H1 (cell line): ENCODE measurements at regions not wholly inside any gene's neighbourhood (a gene's known extent, or its start where the extent isn't known, plus 50 kb on each side); places are given as distances from the start of the nearest gene placed in this dataset.

ENCODE experiments used
- CTCF ChIA-PET: fragments of 300-600 bp; sonication (Branson Sonifier 250); formaldehyde crosslinking; loops from one replicate; lab custom pipeline; 2021; ENCODE audit not compliant: partially characterized antibody; lab: Charles Lee
- POLR2A ChIA-PET: fragments of 300-600 bp; sonication (Branson Sonifier 250); formaldehyde crosslinking; loops from one replicate; lab custom pipeline; 2021; ENCODE audit warnings: inconsistent platforms; ENCODE audit not compliant: partially characterized antibody; lab: Charles Lee
- DNase-seq, 2 experiments: peaks; one replicate each; pipeline versions ENCODE4 v3.0.0 to v3.0.0-alpha.2; 2010 to 2022; ENCODE audit warnings: low spot score in 2 of 2, low read depth in 1 of 2, mixed read lengths in 1 of 2
- FAIRE-seq: peaks from 2 replicates; lab custom pipeline; 2011; peaks lifted over from hg19 to GRCh38; lab: Jason Lieb, UNC
- H2AFZ ChIP-seq: 2 replicates; pipeline ENCODE4 v1.8.1; 2012; ENCODE audit warnings: low read length, inconsistent platforms
- H2AK5ac ChIP-seq: 2 replicates; pipeline ENCODE4 v1.6.1; 2013; ENCODE audit warnings: low read depth, low read length
- H2BK120ac ChIP-seq: replicated peaks from 2 replicates; pipeline ENCODE3; 2013; ENCODE audit warnings: low read depth, low read length, inconsistent platforms
- H2BK12ac ChIP-seq: 2 replicates; pipeline ENCODE4 v1.6.1; 2013; ENCODE audit warnings: low read depth, low read length
- H2BK15ac ChIP-seq: 2 replicates; pipeline ENCODE4 v1.6.1; 2013; ENCODE audit warnings: low read length
- H2BK20ac ChIP-seq: 2 replicates; pipeline ENCODE4 v1.6.1; 2013; ENCODE audit warnings: low read length
- H2BK5ac ChIP-seq: 2 replicates; pipeline ENCODE4 v1.6.1; 2013; ENCODE audit warnings: low read depth, low read length
- H3K14ac ChIP-seq: 2 replicates; pipeline ENCODE4 v1.6.1; 2013; ENCODE audit warnings: inconsistent platforms; ENCODE audit not compliant: insufficient read length
- H3K18ac ChIP-seq: 2 replicates; pipeline ENCODE4 v1.6.1; 2013; ENCODE audit warnings: low read length; ENCODE audit errors: extremely low read depth
- H3K23ac ChIP-seq: 2 replicates; pipeline ENCODE4 v1.6.1; 2013; ENCODE audit warnings: inconsistent platforms; ENCODE audit not compliant: insufficient read length
- H3K23me2 ChIP-seq: 2 replicates; pipeline ENCODE4 v1.6.1; 2013; ENCODE audit warnings: low read depth, low read length
- H3K27ac ChIP-seq: 2 replicates; pipeline ENCODE4 v1.6.1; 2011; ENCODE audit warnings: low read depth, low read length, inconsistent platforms
- H3K27me3 ChIP-seq, 4 experiments: replicated peaks in 1 of 4; 1 replicate in 1 of 4; 2 replicates in 3 of 4; pipeline versions ENCODE4 v1.6.1 to v1.8.1; 2011 to 2013; ENCODE audit warnings: low read length in 3 of 4, mild to moderate bottlenecking in 3 of 4, inconsistent platforms in 2 of 4, mixed read lengths in 2 of 4, moderate library complexity in 1 of 4; ENCODE audit not compliant: control insufficient read depth in 3 of 4, insufficient read depth in 3 of 4; ENCODE audit errors: extremely low read depth in 1 of 4
- H3K36me3 ChIP-seq, 4 experiments: 2 replicates each; pipeline versions ENCODE4 v1.6.1 to v1.8.1; 2011 to 2013; ENCODE audit warnings: mild to moderate bottlenecking in 4 of 4, low read length in 3 of 4, moderate library complexity in 2 of 4, control low read depth in 1 of 4, inconsistent platforms in 1 of 4; ENCODE audit not compliant: insufficient read depth in 4 of 4, control insufficient read depth in 2 of 4
- H3K4ac ChIP-seq: replicated peaks from 2 replicates; pipeline ENCODE3; 2013; ENCODE audit warnings: low read length, low read depth, mixed read lengths, inconsistent platforms; ENCODE audit not compliant: insufficient read length
- H3K4me1 ChIP-seq, 4 experiments: replicated peaks in 1 of 4; 1 replicate in 1 of 4; 2 replicates in 3 of 4; pipeline versions ENCODE4 v1.6.1 to v1.8.1; 2011 to 2013; ENCODE audit warnings: low read length in 3 of 4, inconsistent platforms in 2 of 4, mixed read lengths in 1 of 4; ENCODE audit not compliant: insufficient read depth in 4 of 4, control insufficient read depth in 3 of 4
- H3K4me2 ChIP-seq, 2 experiments: 2 replicates each; pipeline versions ENCODE4 v1.6.1 to v1.8.1; 2011 to 2013; ENCODE audit warnings: low read depth in 2 of 2, low read length in 2 of 2, control low read depth in 1 of 2, inconsistent platforms in 1 of 2, mild to moderate bottlenecking in 1 of 2; ENCODE audit not compliant: insufficient read depth in 1 of 2
- H3K4me3 ChIP-seq, 4 experiments: fragments of 200-600, 300-600 bp in 1 of 4; sonication (generic), shearing (Covaris generic), sonication (Bioruptor Twin) in 1 of 4; 2 replicates each; pipeline versions ENCODE4 v1.5.1 to v1.8.1; 2011 to 2016; ENCODE audit warnings: low read length in 4 of 4, low read depth in 3 of 4, control low read depth in 2 of 4, inconsistent platforms in 2 of 4, mild to moderate bottlenecking in 2 of 4, mixed read lengths in 1 of 4, moderate library complexity in 1 of 4; ENCODE audit not compliant: insufficient read depth in 2 of 4; ENCODE audit errors: extremely low read depth in 1 of 4
- H3K56ac ChIP-seq: replicated peaks from 2 replicates; pipeline ENCODE3; 2013; ENCODE audit warnings: low read depth, mild to moderate bottlenecking, mixed read lengths, low read length, inconsistent platforms; ENCODE audit not compliant: insufficient read length
- H3K79me1 ChIP-seq: 2 replicates; pipeline ENCODE4 v1.6.1; 2013; ENCODE audit warnings: low read depth, low read length, control low read depth
- H3K79me2 ChIP-seq, 2 experiments: 2 replicates each; pipeline versions ENCODE4 v1.6.1 to v1.8.1; 2012 to 2013; ENCODE audit warnings: low read length in 2 of 2, mild to moderate bottlenecking in 2 of 2, inconsistent platforms in 1 of 2; ENCODE audit not compliant: insufficient read depth in 2 of 2, control insufficient read depth in 1 of 2
- H3K9ac ChIP-seq, 4 experiments: replicated peaks in 1 of 4; 1 replicate in 1 of 4; 2 replicates in 3 of 4; pipeline versions ENCODE4 v1.6.1 to v1.8.1; 2011 to 2013; ENCODE audit warnings: low read depth in 3 of 4, low read length in 3 of 4, control low read depth in 2 of 4, mild to moderate bottlenecking in 2 of 4, moderate library complexity in 2 of 4, inconsistent platforms in 1 of 4; ENCODE audit errors: extremely low read depth in 1 of 4
- H3K9me3 ChIP-seq, 2 experiments: 2 replicates each; pipeline versions ENCODE4 v1.6.1 to v1.8.1; 2012 to 2013; ENCODE audit warnings: mild to moderate bottlenecking in 2 of 2, moderate library complexity in 2 of 2, control low read depth in 1 of 2, inconsistent platforms in 1 of 2, low read depth in 1 of 2, low read length in 1 of 2, mixed read lengths in 1 of 2; ENCODE audit not compliant: insufficient read depth in 2 of 2
- H4K20me1 ChIP-seq, 2 experiments: replicated peaks in 1 of 2; 2 replicates each; pipeline versions ENCODE3 to v1.8.1; 2011 to 2013; ENCODE audit warnings: inconsistent platforms in 2 of 2, low read length in 2 of 2, mild to moderate bottlenecking in 1 of 2; ENCODE audit not compliant: insufficient read depth in 2 of 2, control insufficient read depth in 1 of 2
- H4K5ac ChIP-seq: 2 replicates; pipeline ENCODE4 v1.6.1; 2013; ENCODE audit warnings: low read length, low read depth, mixed read lengths, inconsistent platforms; ENCODE audit not compliant: insufficient read length
- H4K8ac ChIP-seq: 2 replicates; pipeline ENCODE4 v1.8.0; 2013; ENCODE audit warnings: mild to moderate bottlenecking, moderate library complexity, low read length, inconsistent platforms; ENCODE audit not compliant: insufficient read depth; ENCODE audit errors: extremely low read depth
- H4K91ac ChIP-seq: replicated peaks from 2 replicates; pipeline ENCODE3; 2013; ENCODE audit warnings: low read length, mixed read lengths, inconsistent platforms; ENCODE audit not compliant: insufficient read length
- ATF2 ChIP-seq: IDR thresholded peaks from 2 replicates; pipeline ENCODE4 v1.6.1; 2012; ENCODE audit warnings: low read length, inconsistent platforms
- ATF3 ChIP-seq: IDR thresholded peaks from 2 replicates; pipeline ENCODE4 v1.6.1; 2011; ENCODE audit warnings: low read depth, mild to moderate bottlenecking, low read length; ENCODE audit not compliant: insufficient read depth
- CEBPB ChIP-seq: IDR thresholded peaks from 2 replicates; pipeline ENCODE4 v1.6.1; 2012; ENCODE audit warnings: low read depth, low read length
- CREB1 ChIP-seq: IDR thresholded peaks from 2 replicates; pipeline ENCODE4 v1.6.1; 2012; ENCODE audit warnings: inconsistent platforms
- HDAC2 ChIP-seq, 2 experiments: fragments of 300-600 bp in 1 of 2; sonication (generic) in 1 of 2; IDR thresholded peaks; 2 replicates each; pipeline ENCODE4 v1.6.1; 2011 to 2012; ENCODE audit warnings: low read depth in 2 of 2, low read length in 2 of 2, mild to moderate bottlenecking in 2 of 2, moderate library complexity in 2 of 2, borderline replicate concordance in 1 of 2, inconsistent platforms in 1 of 2
- JUN ChIP-seq: IDR thresholded peaks from 2 replicates; pipeline ENCODE4 v1.6.1; 2011; ENCODE audit warnings: low read depth, mild to moderate bottlenecking, improper control_type of control experiment, low read length
- KDM5A ChIP-seq: fragments of 200-600 bp; IDR thresholded peaks from 2 replicates; pipeline ENCODE4 v1.7.1; 2012; ENCODE audit warnings: mild to moderate bottlenecking, low read length, inconsistent platforms, mixed read lengths
- NANOG ChIP-seq: IDR thresholded peaks from 2 replicates; pipeline ENCODE4 v1.6.1; 2011; ENCODE audit warnings: low read length, low read depth, mild to moderate bottlenecking, inconsistent platforms; ENCODE audit not compliant: insufficient read depth, poor library complexity, severe bottlenecking
- POLR2AphosphoS5 ChIP-seq: IDR thresholded peaks from 2 replicates; pipeline ENCODE4 v1.6.1; 2011; ENCODE audit warnings: low read depth, low read length
- RFX5 ChIP-seq: IDR thresholded peaks from 2 replicates; pipeline ENCODE4 v1.6.1; 2011; ENCODE audit warnings: low read depth, low read length, improper control_type of control experiment, borderline replicate concordance
- SIN3A ChIP-seq, 2 experiments: IDR thresholded peaks in 1 of 2; conservative IDR thresholded peaks in 1 of 2; 2 replicates each; pipeline ENCODE4 v1.6.1; 2011 to 2012; ENCODE audit warnings: low read length in 2 of 2, improper control_type of control experiment in 1 of 2, low read depth in 1 of 2, mild to moderate bottlenecking in 1 of 2
- SIX5 ChIP-seq: IDR thresholded peaks from 2 replicates; pipeline ENCODE4 v1.6.1; 2011; ENCODE audit warnings: mild to moderate bottlenecking, low read depth, low read length
- SUZ12 ChIP-seq: fragments of 200-600 bp; sonication (generic); IDR thresholded peaks from 2 replicates; pipeline ENCODE4 v1.6.1; 2012; ENCODE audit warnings: mild to moderate bottlenecking, inconsistent platforms, low read length, moderate library complexity, mixed read lengths
- WGBS, 2 experiments: shearing (Covaris generic) in 1 of 2; methylation state at CpG; one replicate each; pipeline versions ENCODE4 v1.1.6 to v1.1.7; 2013 to 2015; ENCODE audit warnings: low lambda C conversion rate in 2 of 2, mixed read lengths in 2 of 2, inconsistent platforms in 1 of 2, low coverage in 1 of 2, missing lambda C conversion rate in 1 of 2; ENCODE audit not compliant: insufficient replicate concordance in 2 of 2, insufficient coverage in 1 of 2, insufficient read length in 1 of 2; ENCODE audit errors: extremely low coverage in 1 of 2, missing lambda C conversion rate in 1 of 2; 5-methylcytosine and 5-hydroxymethylcytosine counted together

- no peak overlapping the region for H2BK20ac ChIP-seq
- WGBS, 2 experiments = 95% methylated on average over 10 of the region's 10 CpGs; no CpG with 5 or more reads in 1 of the 2 experiments
- H2BK12ac ChIP-seq = no peak overlapping the region
- H3K18ac ChIP-seq = no peak overlapping the region
- DNase-seq = no peak
- no peak overlapping the region for H2BK15ac ChIP-seq
- TF ChIP-seq JUN (no peak), RFX5 (no peak), ATF2 (no peak), SUZ12 (no peak), SIX5 (no peak), HDAC2 (IDR thresholded peaks at IDR 0.05; ENCODE audit: borderline replicate concordance in 1 of 2, low read depth in 2 of 2, low read length in 2 of 2) (no peak), NANOG (no peak), KDM5A (no peak), CEBPB (no peak), ATF3 (no peak), CREB1 (no peak), SIN3A (conservative IDR thresholded peaks at IDR 0.05 in 1 of 2, IDR thresholded peaks at IDR 0.05 in 1 of 2; ENCODE audit: low read depth in 1 of 2, low read length in 2 of 2) (no peak), POLR2AphosphoS5 (no peak)
- no peaks in the 10 kb centered on the region; the same call in 1 of the 2 replicates for H3K23me2 ChIP-seq
- no peak overlapping the region for H2BK5ac ChIP-seq
- H3K4me1 ChIP-seq = peaks cover 0 to 11% (median 2%) of the 10 kb centered on the region in 4 experiments; a peak in 2 of 7 replicates
- H4K20me1 ChIP-seq = no peaks in the 10 kb centered on the region
- H2AK5ac ChIP-seq = no peak overlapping the region
- no peaks in the 10 kb centered on the region for H3K9me3 ChIP-seq
- no peak overlapping the region for H3K23ac ChIP-seq
- H3K56ac ChIP-seq = no peak overlapping the region
- H3K79me1 ChIP-seq = no peaks in the 10 kb centered on the region
- FAIRE-seq = no peak
- H3K27ac ChIP-seq = no peak overlapping the region
- no peak overlapping the region for H3K14ac ChIP-seq
- CTCF ChIA-PET = interaction anchor here (1.1 kb wide), 1 partner anchor 42 kb away, joined by 3 read pairs; no protein-coding TSS in a partner anchor
- H4K8ac ChIP-seq = no peak overlapping the region
- no peak overlapping the region for H2AFZ ChIP-seq
- H2BK120ac ChIP-seq = no peak overlapping the region
- H3K27me3 ChIP-seq = no peaks in the 10 kb centered on the region
- H4K91ac ChIP-seq = no peak overlapping the region
- H3K4me2 ChIP-seq = no peak overlapping the region
- H4K5ac ChIP-seq = no peak overlapping the region
- POLR2A ChIA-PET = no interaction called here
- no peaks in the 10 kb centered on the region for H3K79me2 ChIP-seq
- H3K4me3 ChIP-seq = no peak overlapping the region
- no peak overlapping the region for H3K4ac ChIP-seq
- H3K36me3 ChIP-seq = no peaks in the 10 kb centered on the region
- no peak overlapping the region for H3K9ac ChIP-seq
Measured at GRCh38 chr20:21019468-21019813, 86.7 kb downstream of the LINC00237 start.
